Fibroblast of lung (primary cell): ENCODE measurements at regions not wholly inside any gene's neighbourhood (a gene's known extent, or its start where the extent isn't known, plus 50 kb on each side); places are given as distances from the start of the nearest gene placed in this dataset.
A peak's percentile ranks its signal among the peaks of the same experiment; 100 is the strongest.

Source experiments
- DNase-seq, 2 donors: peaks; one replicate each; pipeline versions ENCODE4 v3.0.0 to v3.0.0-alpha.2; 2010; ENCODE audit warnings: low read depth in 2 of 2
- H2AFZ ChIP-seq: 2 replicates; pipeline ENCODE4 v1.5.1; 2012; ENCODE audit warnings: low read length, control low read depth, inconsistent platforms
- H3K27ac ChIP-seq: 2 replicates; pipeline ENCODE4 v1.5.1; 2011; ENCODE audit warnings: low read length, control low read depth; ENCODE audit not compliant: insufficient read depth
- H3K27me3 ChIP-seq: 2 replicates; pipeline ENCODE4 v1.5.1; 2011; ENCODE audit warnings: mild to moderate bottlenecking, low read length; ENCODE audit not compliant: control insufficient read depth, insufficient read depth
- H3K36me3 ChIP-seq: 2 replicates; pipeline ENCODE4 v1.5.1; 2011; ENCODE audit warnings: low read length; ENCODE audit not compliant: control insufficient read depth, insufficient read depth
- H3K4me1 ChIP-seq: 2 replicates; pipeline ENCODE4 v1.5.1; 2011; ENCODE audit warnings: low read length; ENCODE audit not compliant: control insufficient read depth, insufficient read depth; ENCODE audit errors: extremely low read depth
- H3K4me2 ChIP-seq: 2 replicates; pipeline ENCODE4 v1.5.1; 2011; ENCODE audit warnings: low read length, control low read depth; ENCODE audit not compliant: insufficient read depth; ENCODE audit errors: extremely low read depth
- H3K4me3 ChIP-seq, 4 experiments: fragments of 200-600 bp in 1 of 4; sonication (generic) in 1 of 4; replicated peaks in 1 of 4; 2 replicates each; pipeline ENCODE4 v1.5.1; 2011 to 2016; ENCODE audit warnings: low read length in 4 of 4, low read depth in 3 of 4, mild to moderate bottlenecking in 3 of 4, control low read depth in 2 of 4, inconsistent platforms in 1 of 4, mixed read lengths in 1 of 4; ENCODE audit not compliant: insufficient read depth in 1 of 4; ENCODE audit errors: control extremely low read depth in 1 of 4
- H3K79me2 ChIP-seq: 2 replicates; pipeline ENCODE4 v1.5.1; 2012; ENCODE audit warnings: mild to moderate bottlenecking, low read length, inconsistent platforms; ENCODE audit not compliant: control insufficient read depth, insufficient read depth
- H3K9ac ChIP-seq: 2 replicates; pipeline ENCODE4 v1.5.1; 2011; ENCODE audit warnings: mild to moderate bottlenecking, low read length, control low read depth; ENCODE audit not compliant: insufficient read depth
- H3K9me3 ChIP-seq: 2 replicates; pipeline ENCODE4 v1.5.1; 2012; ENCODE audit warnings: low read depth, low read length; ENCODE audit not compliant: control insufficient read depth, insufficient read depth
- H4K20me1 ChIP-seq: 2 replicates; pipeline ENCODE4 v1.5.1; 2011; ENCODE audit warnings: low read length; ENCODE audit not compliant: control insufficient read depth, insufficient read depth; ENCODE audit errors: extremely low read depth
- CTCF ChIP-seq, 2 donors: IDR thresholded peaks in 1 of 2; conservative IDR thresholded peaks in 1 of 2; 1 replicate in 1 of 2; 2 replicates in 1 of 2; pipeline ENCODE4 v1.5.1; 2011 to 2012; ENCODE audit warnings: low read length in 2 of 2, control low read depth in 1 of 2, inconsistent platforms in 1 of 2, low read depth in 1 of 2, mild to moderate bottlenecking in 1 of 2
- EZH2 ChIP-seq: IDR thresholded peaks from 2 replicates; pipeline ENCODE4 v1.5.1; 2012; ENCODE audit warnings: low read length, control low read depth, mild to moderate bottlenecking; ENCODE audit errors: missing control alignments

GRCh38 chr6:114419175-114419574, 76.4 kb upstream of the HS3ST5 start:
- Histone ChIP-seq H3K4me1 (no peaks in the 10 kb centered on the region), H3K36me3 (no peaks in the 10 kb centered on the region)

GRCh38 chr6:114418304-114418972, 75.6 kb upstream of the HS3ST5 start:
- Histone ChIP-seq H3K4me3 (no peak overlapping the region), H3K4me1 (no peaks in the 10 kb centered on the region)
- TF ChIP-seq EZH2, result no peak
- no peak for TF ChIP-seq CTCF (conservative IDR thresholded peaks at IDR 0.05 in 1 of 2, IDR thresholded peaks at IDR 0.05 in 1 of 2; ENCODE audit: low read depth in 1 of 2, low read length in 2 of 2)

More at GRCh38 chr6:114419175-114419574, 76.4 kb upstream of the HS3ST5 start:
- H3K9ac ChIP-seq, result no peak overlapping the region
- no peak overlapping the region for H3K27ac ChIP-seq
- H3K4me3 ChIP-seq, result no peak overlapping the region
- H3K79me2 ChIP-seq, result no peaks in the 10 kb centered on the region
- H3K4me2 ChIP-seq, result no peak overlapping the region
- DNase-seq, result peak in 1 of 2 donors; percentile 58
- no peak overlapping the region for H2AFZ ChIP-seq
- no peaks in the 10 kb centered on the region for H3K27me3 ChIP-seq
- no peaks in the 10 kb centered on the region for H3K9me3 ChIP-seq
- no peak for TF ChIP-seq CTCF (conservative IDR thresholded peaks at IDR 0.05 in 1 of 2, IDR thresholded peaks at IDR 0.05 in 1 of 2; ENCODE audit: low read depth in 1 of 2, low read length in 2 of 2)
- no peak for TF ChIP-seq EZH2
- H4K20me1 ChIP-seq, result no peaks in the 10 kb centered on the region

GRCh38 chr6:114407426-114408035, 64.7 kb upstream of the HS3ST5 start:
- Histone ChIP-seq H3K27me3 (no peaks in the 10 kb centered on the region), H4K20me1 (no peaks in the 10 kb centered on the region), H3K4me3 (no peak overlapping the region), H3K36me3 (no peaks in the 10 kb centered on the region), H2AFZ (no peak overlapping the region), H3K27ac (no peak overlapping the region), H3K79me2 (no peaks in the 10 kb centered on the region), H3K9ac (no peak overlapping the region), H3K4me2 (no peak overlapping the region), H3K4me1 (no peaks in the 10 kb centered on the region), H3K9me3 (no peaks in the 10 kb centered on the region)
- no peak for DNase-seq
- TF ChIP-seq CTCF (conservative IDR thresholded peaks at IDR 0.05 in 1 of 2, IDR thresholded peaks at IDR 0.05 in 1 of 2; ENCODE audit: low read depth in 1 of 2, low read length in 2 of 2) (no peak), EZH2 (no peak)

More at GRCh38 chr6:114418304-114418972, 75.6 kb upstream of the HS3ST5 start:
- Histone ChIP-seq H3K9me3 (no peaks in the 10 kb centered on the region), H3K27ac (no peak overlapping the region), H3K4me2 (no peak overlapping the region), H4K20me1 (no peaks in the 10 kb centered on the region), H3K27me3 (no peaks in the 10 kb centered on the region), H2AFZ (no peak overlapping the region), H3K9ac (no peak overlapping the region), H3K36me3 (no peaks in the 10 kb centered on the region), H3K79me2 (no peaks in the 10 kb centered on the region)
- no peak for DNase-seq
